ENCODE measurements at regions not wholly inside any gene's neighbourhood (a gene's known extent, or its start where the extent isn't known, plus 50 kb on each side); places are given as distances from the start of the nearest gene placed in this dataset.

GRCh38 chr10:57806675-57807074, 461.0 kb downstream of the IPMK start:
- no peaks in the 10 kb centered on the region for H3K27me3 ChIP-seq (ENCODE audit: control insufficient read depth in 1 of 2, insufficient read depth in 2 of 2, low read length in 2 of 2)
- H3K4me1 Mint-ChIP-seq (ENCODE audit: low read depth), result no peaks in the 10 kb centered on the region
- no peaks in the 10 kb centered on the region for H3K36me3 Mint-ChIP-seq (ENCODE audit: low read depth)
- H3K4me3 Mint-ChIP-seq, result no peak overlapping the region
- no peak overlapping the region for H3K27ac Mint-ChIP-seq
- H3K9me3 Mint-ChIP-seq, result no peaks in the 10 kb centered on the region
- no peaks in the 10 kb centered on the region for H3K9me3 ChIP-seq (ENCODE audit: control insufficient read depth in 1 of 2, insufficient read depth in 1 of 2, low read length in 2 of 2)
- H3K27ac ChIP-seq (ENCODE audit: low read depth in 1 of 2, low read length in 2 of 2), result no peak overlapping the region
- H3K36me3 ChIP-seq (ENCODE audit: insufficient read depth, low read length), result no peaks in the 10 kb centered on the region
- no peaks in the 10 kb centered on the region for H3K27me3 Mint-ChIP-seq
- H3K4me1 ChIP-seq (ENCODE audit: insufficient read depth, low read length), result no peaks in the 10 kb centered on the region
- DNase-seq (no peak), ATAC-seq (ENCODE audit: poor library complexity) (no peak)
- no peak overlapping the region for H3K4me3 ChIP-seq (ENCODE audit: low read length)
- ChIA-PET POLR2A (interaction anchor here (0.7 to 1.1 kb wide), 2 partner anchors 14 to 756 kb away, joined by 3 read pairs; no protein-coding TSS in a partner anchor), CTCF (no interaction called here)
- TF ChIP-seq CTCF (IDR thresholded peaks at IDR 0.05), result no peak
- intact Hi-C loops (cut with DNase I, micrococcal nuclease), result no loop called here

- no peaks in the 10 kb centered on the region for H3K27me3 ChIP-seq (ENCODE audit: control insufficient read depth in 1 of 2, insufficient read depth in 2 of 2, low read length in 2 of 2)
- peaks cover 0 to 3% of the 10 kb centered on the region in 2 experiments for H3K9me3 ChIP-seq (ENCODE audit: control insufficient read depth in 1 of 2, insufficient read depth in 1 of 2, low read length in 2 of 2)
- CTCF ChIA-PET, result no interaction called here
- H3K4me1 Mint-ChIP-seq (ENCODE audit: low read depth), result no peaks in the 10 kb centered on the region
- H3K36me3 ChIP-seq (ENCODE audit: insufficient read depth, low read length), result no peaks in the 10 kb centered on the region
- intact Hi-C loops (cut with DNase I, micrococcal nuclease), result no loop called here
- H3K27me3 Mint-ChIP-seq, result no peaks in the 10 kb centered on the region
- H3K4me1 ChIP-seq (ENCODE audit: insufficient read depth, low read length), result no peaks in the 10 kb centered on the region
- no peak overlapping the region for H3K27ac Mint-ChIP-seq
- no peaks in the 10 kb centered on the region for H3K36me3 Mint-ChIP-seq (ENCODE audit: low read depth)
- no peak overlapping the region for H3K4me3 Mint-ChIP-seq
- TF ChIP-seq CTCF (IDR thresholded peaks at IDR 0.05), result no peak
- DNase-seq (no peak), ATAC-seq (ENCODE audit: poor library complexity) (no peak)
- H3K27ac ChIP-seq (ENCODE audit: low read depth in 1 of 2, low read length in 2 of 2), result no peak overlapping the region
- H3K9me3 Mint-ChIP-seq, result no peaks in the 10 kb centered on the region
- POLR2A ChIA-PET, result no interaction called here
- H3K4me3 ChIP-seq (ENCODE audit: low read length), result no peak overlapping the region
These were observed 468.1 kb downstream of the IPMK start for GRCh38 chr10:57799625-57800024.

- peaks cover 0 to 3% of the 10 kb centered on the region in 2 experiments for H3K9me3 ChIP-seq (ENCODE audit: control insufficient read depth in 1 of 2, insufficient read depth in 1 of 2, low read length in 2 of 2)
- no peak overlapping the region for H3K4me3 ChIP-seq (ENCODE audit: low read length)
- ATAC-seq (ENCODE audit: poor library complexity) (no peak), DNase-seq (no peak)
- intact Hi-C loops (cut with DNase I, micrococcal nuclease), result no loop called here
- CTCF ChIA-PET, result no interaction called here
- no peaks in the 10 kb centered on the region for H3K27me3 ChIP-seq (ENCODE audit: control insufficient read depth in 1 of 2, insufficient read depth in 2 of 2, low read length in 2 of 2)
- Mint-ChIP-seq H3K27me3 (no peaks in the 10 kb centered on the region), H3K27ac (no peak overlapping the region), H3K4me3 (no peak overlapping the region), H3K36me3 (ENCODE audit: low read depth) (no peaks in the 10 kb centered on the region), H3K9me3 (no peaks in the 10 kb centered on the region), H3K4me1 (ENCODE audit: low read depth) (no peaks in the 10 kb centered on the region)
- H3K36me3 ChIP-seq (ENCODE audit: insufficient read depth, low read length), result no peaks in the 10 kb centered on the region
- H3K4me1 ChIP-seq (ENCODE audit: insufficient read depth, low read length), result no peaks in the 10 kb centered on the region
- no peak for TF ChIP-seq CTCF (IDR thresholded peaks at IDR 0.05)
- POLR2A ChIA-PET, result no interaction called here
- no peak overlapping the region for H3K27ac ChIP-seq (ENCODE audit: low read depth in 1 of 2, low read length in 2 of 2)
These were observed 468.9 kb downstream of the IPMK start for GRCh38 chr10:57798830-57799229.

Measured in CD4-positive, alpha-beta T cell (primary cell).